ENCODE measurements at regions not wholly inside any gene's neighbourhood (a gene's known extent, or its start where the extent isn't known, plus 50 kb on each side); places are given as distances from the start of the nearest gene placed in this dataset.

GRCh38 chr22:46054091-46055073 is 77.4 kb upstream of the WNT7B start:
- DNase-seq: peak; percentile 68 to 88 (median 80)

GRCh38 chr22:46055181-46055875 is 78.4 kb upstream of the WNT7B start:
- DNase-seq: peak in 1 of 4 experiments; percentile 33

- DNase-seq: no peak
Measured at GRCh38 chr22:46055911-46056545, 79.1 kb upstream of the WNT7B start.

- no peak for DNase-seq
Measured at GRCh38 chr22:46056546-46057245, 79.7 kb upstream of the WNT7B start.

GRCh38 chr22:46057246-46058090 is 80.5 kb upstream of the WNT7B start:
- no peak for DNase-seq

- DNase-seq: peak; percentile 74 to 88 (median 86)
Measured at GRCh38 chr22:46058091-46058420, 81.1 kb upstream of the WNT7B start.

- no peak for DNase-seq
Measured at GRCh38 chr22:46058591-46059519, 81.9 kb upstream of the WNT7B start.

- DNase-seq: no peak
Measured at GRCh38 chr22:46060292-46061123, 83.5 kb upstream of the WNT7B start.

- DNase-seq: no peak
Measured at GRCh38 chr22:46061124-46061500, 84.2 kb upstream of the WNT7B start.

GRCh38 chr22:46061501-46062231 is 84.7 kb upstream of the WNT7B start:
- no peak for DNase-seq

GRCh38 chr22:46062232-46062615 is 85.3 kb upstream of the WNT7B start:
- no peak for DNase-seq

- no peak for DNase-seq
Measured at GRCh38 chr22:46062971-46063631, 86.1 kb upstream of the WNT7B start.

GRCh38 chr22:46063846-46064227 is 86.5 kb upstream of the PPARA start:
- DNase-seq: no peak

GRCh38 chr22:46064228-46064965 is 85.9 kb upstream of the PPARA start:
- no peak for DNase-seq

GRCh38 chr22:46064966-46065666 is 85.2 kb upstream of the PPARA start:
- DNase-seq: no peak

GRCh38 chr22:46065691-46066454 is 84.5 kb upstream of the PPARA start:
- DNase-seq: no peak
